ENCODE measurements at regions not wholly inside any gene's neighbourhood (a gene's known extent, or its start where the extent isn't known, plus 50 kb on each side); places are given as distances from the start of the nearest gene placed in this dataset.
"Not testable (repeated sequence)": the region's sequence is repeated elsewhere in the genome, so short reads cannot be mapped to it uniquely, and the experiment has no call there.

GRCh38 chr4:177191586-177191985 lies 118.1 kb upstream of the NEIL3 start:
- DNase-seq (no peak), ATAC-seq (no peak)
- Histone ChIP-seq H3K27me3 (no peaks in the 10 kb centered on the region), H3K36me3 (no peaks in the 10 kb centered on the region), H3K9me3 (no peaks in the 10 kb centered on the region), H3K4me3 (no peak overlapping the region), H3K27ac (no peak overlapping the region), H3K4me1 (no peaks in the 10 kb centered on the region)
- TF ChIP-seq CTCF (IDR thresholded peaks at IDR 0.05), result no peak
- intact Hi-C loops (cut with DNase I), result no loop called here

DNA sequence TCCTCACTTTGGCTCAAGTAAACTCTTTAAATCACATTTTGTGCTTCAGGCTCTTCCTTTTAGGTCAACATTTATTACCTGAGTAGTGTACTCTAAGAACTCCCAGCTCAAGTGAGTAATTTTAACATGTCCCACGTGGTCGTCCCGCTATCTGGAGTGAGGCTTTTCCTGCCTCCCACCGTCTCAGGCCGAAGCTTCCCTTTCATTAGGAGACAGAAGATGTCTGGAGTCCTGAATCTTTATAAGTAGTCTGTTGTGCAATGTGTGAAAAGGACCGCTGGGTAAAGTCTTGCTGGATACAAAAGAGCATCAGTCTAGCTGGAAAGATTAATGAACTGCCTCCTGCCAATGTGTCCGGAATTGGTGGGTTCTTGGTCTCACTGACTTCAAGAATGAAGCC lies 117.7 kb upstream of the NEIL3 start:
- no peak overlapping the region for H3K4me3 ChIP-seq
- no peak for ATAC-seq

DNA sequence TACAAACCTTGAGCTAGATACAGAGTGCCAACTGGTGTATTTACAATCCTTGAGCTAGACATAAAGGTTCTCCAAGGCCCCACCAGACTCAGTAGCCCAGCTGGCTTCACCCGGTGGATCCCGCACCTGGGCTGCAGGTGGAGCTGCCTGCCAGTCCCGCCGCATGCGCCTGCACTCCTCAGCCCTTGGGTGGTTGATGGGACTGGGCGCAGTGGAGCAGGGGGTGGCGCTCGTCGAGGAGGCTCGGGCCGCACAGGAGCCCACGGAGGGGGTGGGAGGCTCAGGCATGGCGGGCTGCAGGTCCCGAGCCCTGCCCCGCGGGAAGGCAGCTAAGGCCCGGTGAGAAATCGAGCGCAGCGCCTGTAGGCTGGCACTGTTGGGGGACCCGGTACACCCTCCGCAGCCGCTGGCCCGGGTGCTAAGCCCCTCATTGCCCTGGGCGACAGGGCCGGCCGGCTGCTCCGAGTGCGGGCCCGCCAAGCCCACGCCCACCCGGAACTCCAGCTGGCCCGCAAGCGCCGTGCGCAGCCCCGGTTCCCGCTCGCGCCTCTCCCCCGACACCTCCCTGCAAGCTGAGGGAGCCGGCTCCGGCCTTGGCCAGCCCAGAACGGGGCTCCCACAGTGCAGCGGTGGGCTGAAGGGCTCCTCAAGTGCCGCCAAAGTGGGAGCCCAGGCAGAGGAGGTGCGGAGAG lies 116.5 kb upstream of the NEIL3 start:
- ATAC-seq; H3K27me3 ChIP-seq; H3K4me3 ChIP-seq; H3K36me3 ChIP-seq; H3K27ac ChIP-seq; H3K4me1 ChIP-seq; DNase-seq; H3K9me3 ChIP-seq; intact Hi-C loops (cut with DNase I): not testable (repeated sequence)

More for the DNA sequence above, 117.7 kb upstream of the NEIL3 start:
- no peaks in the 10 kb centered on the region for H3K27me3 ChIP-seq
- H3K4me1 ChIP-seq, result no peaks in the 10 kb centered on the region
- no peak for TF ChIP-seq CTCF (IDR thresholded peaks at IDR 0.05)
- intact Hi-C loops (cut with DNase I), result no loop called here
- H3K27ac ChIP-seq, result no peak overlapping the region
- H3K36me3 ChIP-seq, result no peaks in the 10 kb centered on the region
- DNase-seq, result no peak
- no peaks in the 10 kb centered on the region for H3K9me3 ChIP-seq

DNA sequence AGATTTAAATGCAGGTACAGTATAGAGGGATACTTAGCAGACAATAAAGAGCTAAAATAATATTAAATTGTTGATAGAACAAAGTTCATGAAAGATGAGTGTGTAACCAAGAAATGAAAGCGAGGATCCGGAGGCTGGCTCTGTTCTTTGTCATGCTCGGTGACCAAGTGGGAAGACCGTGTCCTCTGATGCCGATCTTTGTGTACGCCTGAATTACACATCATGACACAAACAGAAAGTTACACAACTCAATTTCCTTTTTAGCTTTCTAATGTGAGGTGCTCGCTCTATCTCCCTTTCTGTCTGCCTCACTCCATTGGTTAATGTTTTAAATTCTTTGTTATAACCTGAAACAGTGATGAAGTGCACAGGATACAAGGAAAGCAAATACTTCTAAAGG lies 114.8 kb upstream of the NEIL3 start:
- Histone ChIP-seq H3K27ac (no peak overlapping the region), H3K4me3 (no peak overlapping the region), H3K9me3 (no peaks in the 10 kb centered on the region), H3K36me3 (no peaks in the 10 kb centered on the region), H3K4me1 (no peaks in the 10 kb centered on the region), H3K27me3 (no peaks in the 10 kb centered on the region)
- TF ChIP-seq CTCF (IDR thresholded peaks at IDR 0.05), result no peak
- DNase-seq (no peak), ATAC-seq (no peak)
- intact Hi-C loops (cut with DNase I), result no loop called here

DNA sequence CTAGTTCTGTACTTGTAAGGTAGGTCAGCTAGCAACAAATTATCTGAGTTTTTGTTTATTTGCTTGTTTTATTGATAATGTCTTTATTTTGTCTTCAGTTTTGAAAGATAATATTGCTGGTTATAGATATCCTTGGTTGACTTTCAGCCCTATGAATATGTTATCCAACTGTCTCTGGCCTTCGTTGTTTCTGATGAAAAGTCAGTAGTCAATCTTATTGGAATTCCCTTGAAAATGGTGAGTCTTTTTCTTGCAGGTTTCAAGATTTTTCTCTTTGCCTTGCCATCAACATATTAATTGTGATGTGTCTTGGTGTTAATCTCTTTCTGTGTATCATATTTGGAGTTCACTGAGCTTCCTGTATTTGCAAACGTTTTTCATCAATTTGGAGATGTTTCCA lies 113.1 kb upstream of the NEIL3 start:
- no peaks in the 10 kb centered on the region for H3K36me3 ChIP-seq
- no peak overlapping the region for H3K4me3 ChIP-seq
- ATAC-seq (no peak), DNase-seq (no peak)
- no peak overlapping the region for H3K27ac ChIP-seq
- no peaks in the 10 kb centered on the region for H3K9me3 ChIP-seq
- intact Hi-C loops (cut with DNase I), result no loop called here
- H3K27me3 ChIP-seq, result no peaks in the 10 kb centered on the region
- H3K4me1 ChIP-seq, result no peaks in the 10 kb centered on the region
- no peak for TF ChIP-seq CTCF (IDR thresholded peaks at IDR 0.05)

- no peak for DNase-seq
- ATAC-seq, result no peak
- Histone ChIP-seq H3K9me3 (no peaks in the 10 kb centered on the region), H3K36me3 (no peaks in the 10 kb centered on the region), H3K4me1 (no peaks in the 10 kb centered on the region), H3K4me3 (no peak overlapping the region), H3K27ac (no peak overlapping the region), H3K27me3 (no peaks in the 10 kb centered on the region)
- intact Hi-C loops (cut with DNase I), result no loop called here
- TF ChIP-seq CTCF (IDR thresholded peaks at IDR 0.05), result no peak
These were observed 108.1 kb upstream of the NEIL3 start for GRCh38 chr4:177201614-177202013.

Measured in upper lobe of right lung (tissue), 1 donor.